HepG2 (cell line): ENCODE measurements at regions not wholly inside any gene's neighbourhood (a gene's known extent, or its start where the extent isn't known, plus 50 kb on each side); places are given as distances from the start of the nearest gene placed in this dataset.

Experiments
- ETS1 ChIP-seq: sonication (generic); formaldehyde crosslinking; IDR thresholded peaks from 2 replicates; pipeline ENCODE4 v1.4.0; 2020; ENCODE audit warnings: missing genetic modification reagents
- GPN1 ChIP-seq: sonication (generic); formaldehyde crosslinking; IDR thresholded peaks from 2 replicates; pipeline ENCODE4 v1.5.1; 2020; ENCODE audit warnings: missing genetic modification reagents, borderline replicate concordance
- HIVEP1 ChIP-seq: sonication (generic); formaldehyde crosslinking; IDR thresholded peaks from 2 replicates; pipeline ENCODE4 v1.4.0; 2020; ENCODE audit warnings: mild to moderate bottlenecking, missing genetic modification reagents
- JUND ChIP-seq: sonication (generic); formaldehyde crosslinking; IDR thresholded peaks from 2 replicates; pipeline ENCODE4 v1.8.0; 2022; ENCODE audit warnings: mild to moderate bottlenecking, missing genetic modification reagents
- MYC ChIP-seq: sonication (generic); formaldehyde crosslinking; IDR thresholded peaks from 2 replicates; pipeline ENCODE4 v1.9.0; 2021; ENCODE audit warnings: missing genetic modification reagents, borderline replicate concordance
- MYPOP ChIP-seq: sonication (generic); formaldehyde crosslinking; IDR thresholded peaks from 2 replicates; pipeline ENCODE4 v1.8.1; 2023; ENCODE audit warnings: mild to moderate bottlenecking, moderate library complexity, missing genetic modification reagents
- PHF21A ChIP-seq: sonication (generic); formaldehyde crosslinking; IDR thresholded peaks from 2 replicates; pipeline ENCODE4 v1.5.0; 2020; ENCODE audit warnings: mild to moderate bottlenecking, missing genetic modification reagents
- RFX3 ChIP-seq: IDR thresholded peaks from 2 replicates; pipeline ENCODE4 v1.6.1; 2016; ENCODE audit warnings: missing biosample characterization, missing genetic modification reagents
- SAP130 ChIP-seq: IDR thresholded peaks from 2 replicates; pipeline ENCODE4 v1.6.1; 2016; ENCODE audit warnings: low read depth
- ZFP37 ChIP-seq: sonication (generic); formaldehyde crosslinking; IDR thresholded peaks from 2 replicates; pipeline ENCODE4 v1.4.0; 2020; ENCODE audit warnings: missing genetic modification reagents, borderline replicate concordance
- ZNF512B ChIP-seq: sonication (generic); formaldehyde crosslinking; IDR thresholded peaks from 2 replicates; pipeline ENCODE4 v1.5.1; 2020; ENCODE audit warnings: missing genetic modification reagents, mild to moderate bottlenecking, borderline replicate concordance
- ZNF788 ChIP-seq: sonication (generic); formaldehyde crosslinking; IDR thresholded peaks from 2 replicates; pipeline ENCODE4 v1.5.0; 2020; ENCODE audit warnings: mild to moderate bottlenecking, missing genetic modification reagents, borderline replicate concordance
- ZNF850 ChIP-seq: sonication (generic); formaldehyde crosslinking; conservative IDR thresholded peaks from 2 replicates; pipeline ENCODE4 v1.9.0; 2021; ENCODE audit warnings: mild to moderate bottlenecking, missing genetic modification reagents
- TF ChIP-seq, protein P1 (sequence below): sonication (generic); formaldehyde crosslinking; IDR thresholded peaks from 2 replicates; pipeline ENCODE4 v1.5.0; 2020; ENCODE audit warnings: mild to moderate bottlenecking, missing genetic modification reagents, borderline replicate concordance
- TF ChIP-seq, protein P2 (sequence below): sonication (generic); formaldehyde crosslinking; IDR thresholded peaks from 2 replicates; pipeline ENCODE4 v1.8.0; 2022; ENCODE audit warnings: mild to moderate bottlenecking, missing genetic modification reagents
- TF ChIP-seq, protein P3 (sequence below): IDR thresholded peaks from 2 replicates; pipeline ENCODE4 v1.6.1; 2018; ENCODE audit warnings: missing genetic modification reagents, mild to moderate bottlenecking, missing compliant biosample characterization

- TF ChIP-seq, protein P1, sequence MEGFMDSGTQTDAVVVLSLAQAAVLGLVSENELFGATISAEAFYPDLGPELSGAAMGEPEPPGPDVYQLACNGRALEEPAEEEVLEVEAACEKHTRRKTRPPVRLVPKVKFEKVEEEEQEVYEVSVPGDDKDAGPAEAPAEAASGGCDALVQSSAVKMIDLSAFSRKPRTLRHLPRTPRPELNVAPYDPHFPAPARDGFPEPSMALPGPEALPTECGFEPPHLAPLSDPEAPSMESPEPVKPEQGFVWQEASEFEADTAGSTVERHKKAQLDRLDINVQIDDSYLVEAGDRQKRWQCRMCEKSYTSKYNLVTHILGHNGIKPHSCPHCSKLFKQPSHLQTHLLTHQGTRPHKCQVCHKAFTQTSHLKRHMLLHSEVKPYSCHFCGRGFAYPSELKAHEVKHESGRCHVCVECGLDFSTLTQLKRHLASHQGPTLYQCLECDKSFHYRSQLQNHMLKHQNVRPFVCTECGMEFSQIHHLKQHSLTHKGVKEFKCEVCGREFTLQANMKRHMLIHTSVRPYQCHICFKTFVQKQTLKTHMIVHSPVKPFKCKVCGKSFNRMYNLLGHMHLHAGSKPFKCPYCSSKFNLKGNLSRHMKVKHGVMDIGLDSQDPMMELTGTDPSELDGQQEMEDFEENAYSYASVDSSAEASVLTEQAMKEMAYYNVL = peak; percentile 84; the same call in 1 of the 2 replicates
- no peak for TF ChIP-seq GPN1 (CRISPR knock-in tag)
- TF ChIP-seq JUND (CRISPR knock-in tag) = peak; percentile 34; the same call in 1 of the 2 replicates
- no peak for TF ChIP-seq RFX3 (CRISPR knock-in tag)
- TF ChIP-seq HIVEP1 (CRISPR knock-in tag) = peak; percentile 89
- TF ChIP-seq ZNF512B (CRISPR knock-in tag) = no peak
- TF ChIP-seq, protein P2, sequence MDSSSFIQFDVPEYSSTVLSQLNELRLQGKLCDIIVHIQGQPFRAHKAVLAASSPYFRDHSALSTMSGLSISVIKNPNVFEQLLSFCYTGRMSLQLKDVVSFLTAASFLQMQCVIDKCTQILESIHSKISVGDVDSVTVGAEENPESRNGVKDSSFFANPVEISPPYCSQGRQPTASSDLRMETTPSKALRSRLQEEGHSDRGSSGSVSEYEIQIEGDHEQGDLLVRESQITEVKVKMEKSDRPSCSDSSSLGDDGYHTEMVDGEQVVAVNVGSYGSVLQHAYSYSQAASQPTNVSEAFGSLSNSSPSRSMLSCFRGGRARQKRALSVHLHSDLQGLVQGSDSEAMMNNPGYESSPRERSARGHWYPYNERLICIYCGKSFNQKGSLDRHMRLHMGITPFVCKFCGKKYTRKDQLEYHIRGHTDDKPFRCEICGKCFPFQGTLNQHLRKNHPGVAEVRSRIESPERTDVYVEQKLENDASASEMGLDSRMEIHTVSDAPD (CRISPR knock-in tag) = no peak
- TF ChIP-seq, protein P3, sequence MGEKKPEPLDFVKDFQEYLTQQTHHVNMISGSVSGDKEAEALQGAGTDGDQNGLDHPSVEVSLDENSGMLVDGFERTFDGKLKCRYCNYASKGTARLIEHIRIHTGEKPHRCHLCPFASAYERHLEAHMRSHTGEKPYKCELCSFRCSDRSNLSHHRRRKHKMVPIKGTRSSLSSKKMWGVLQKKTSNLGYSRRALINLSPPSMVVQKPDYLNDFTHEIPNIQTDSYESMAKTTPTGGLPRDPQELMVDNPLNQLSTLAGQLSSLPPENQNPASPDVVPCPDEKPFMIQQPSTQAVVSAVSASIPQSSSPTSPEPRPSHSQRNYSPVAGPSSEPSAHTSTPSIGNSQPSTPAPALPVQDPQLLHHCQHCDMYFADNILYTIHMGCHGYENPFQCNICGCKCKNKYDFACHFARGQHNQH (CRISPR knock-in tag) = peak; percentile 51; the same call in 1 of the 2 replicates
- TF ChIP-seq SAP130 (CRISPR knock-in tag) = peak; percentile 87
- TF ChIP-seq ZNF788 (CRISPR knock-in tag) = 0 out of 2 replicates have a peak, but pooled peaks have one; percentile 21
- TF ChIP-seq ZFP37 = no peak
- TF ChIP-seq ZNF850 (CRISPR knock-in tag) = no peak
- no peak for TF ChIP-seq ETS1 (CRISPR knock-in tag)
- peak; percentile 58; the same call in 1 of the 2 replicates for TF ChIP-seq MYPOP (CRISPR knock-in tag)
- TF ChIP-seq MYC = peak; percentile 91; the same call in 1 of the 2 replicates
- TF ChIP-seq PHF21A (CRISPR knock-in tag) = peak; percentile 96
Measured at GRCh38 chr6:37103169-37104039, 66.5 kb upstream of the PIM1 start (continued).
